ENCODE measurements at regions not wholly inside any gene's neighbourhood (a gene's known extent, or its start where the extent isn't known, plus 50 kb on each side); places are given as distances from the start of the nearest gene placed in this dataset.
"Not testable (repeated sequence)": the region's sequence is repeated elsewhere in the genome, so short reads cannot be mapped to it uniquely, and the experiment has no call there.

- DNase-seq (ENCODE audit: low read depth); H3K9me3 ChIP-seq (ENCODE audit: control insufficient read depth, low read length): not testable (repeated sequence)
Measured at GRCh38 chr1:213601705-213602104, 386.1 kb upstream of the PROX1 start.

GRCh38 chr1:213602796-213603486 is 384.8 kb upstream of the PROX1 start:
- no peaks in the 10 kb centered on the region for H3K36me3 ChIP-seq (ENCODE audit: control insufficient read depth, insufficient read depth, low read length, severe bottlenecking)
- no peaks in the 10 kb centered on the region for H3K4me1 ChIP-seq (ENCODE audit: control insufficient read depth, insufficient read depth, low read length)
- no peak overlapping the region for H3K4me3 ChIP-seq (ENCODE audit: low read length)
- no peak overlapping the region for H3K9ac ChIP-seq (ENCODE audit: low read length)
- peaks cover 12% of the 10 kb centered on the region for H3K27me3 ChIP-seq (replicated peaks; ENCODE audit: control insufficient read depth, insufficient read depth, low read length)
- no peaks in the 10 kb centered on the region for H3K9me3 ChIP-seq (ENCODE audit: control insufficient read depth, low read length)
- no peak for DNase-seq (ENCODE audit: low read depth)

More at GRCh38 chr1:213601705-213602104, 386.1 kb upstream of the PROX1 start:
- not testable (repeated sequence) for H3K4me1 ChIP-seq (ENCODE audit: control insufficient read depth, insufficient read depth, low read length); H3K36me3 ChIP-seq (ENCODE audit: control insufficient read depth, insufficient read depth, low read length, severe bottlenecking); H3K9ac ChIP-seq (ENCODE audit: low read length); H3K4me3 ChIP-seq (ENCODE audit: low read length)
- peaks cover 18% of the 10 kb centered on the region for H3K27me3 ChIP-seq (replicated peaks; ENCODE audit: control insufficient read depth, insufficient read depth, low read length)

DNA sequence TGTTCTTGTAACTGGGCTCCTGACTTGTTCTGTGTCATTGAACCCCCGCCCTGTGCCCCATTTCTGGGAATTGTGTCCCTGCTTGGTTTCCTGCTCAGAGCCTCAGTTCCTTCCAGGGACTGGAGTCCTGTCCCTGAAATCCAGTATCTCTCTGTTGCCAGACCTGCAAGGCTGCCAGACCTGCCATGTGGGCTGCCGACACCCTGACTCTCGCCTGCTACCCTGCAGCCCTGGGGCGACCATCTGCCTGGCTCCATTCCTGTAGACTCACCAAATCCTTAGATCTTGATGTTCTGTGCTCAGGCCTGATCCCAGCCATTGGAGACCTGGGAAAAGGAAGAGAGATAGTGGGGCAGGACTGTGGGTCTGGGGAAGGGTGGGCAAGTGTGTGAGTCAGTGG is 383.3 kb upstream of the PROX1 start:
- no peaks in the 10 kb centered on the region for H3K36me3 ChIP-seq (ENCODE audit: control insufficient read depth, insufficient read depth, low read length, severe bottlenecking)
- H3K27me3 ChIP-seq (replicated peaks; ENCODE audit: control insufficient read depth, insufficient read depth, low read length) = peaks cover 14% of the 10 kb centered on the region
- DNase-seq (ENCODE audit: low read depth) = no peak
- no peaks in the 10 kb centered on the region for H3K4me1 ChIP-seq (ENCODE audit: control insufficient read depth, insufficient read depth, low read length)
- H3K4me3 ChIP-seq (ENCODE audit: low read length) = no peak overlapping the region
- H3K9ac ChIP-seq (ENCODE audit: low read length) = no peak overlapping the region
- H3K9me3 ChIP-seq (ENCODE audit: control insufficient read depth, low read length) = no peaks in the 10 kb centered on the region

DNA sequence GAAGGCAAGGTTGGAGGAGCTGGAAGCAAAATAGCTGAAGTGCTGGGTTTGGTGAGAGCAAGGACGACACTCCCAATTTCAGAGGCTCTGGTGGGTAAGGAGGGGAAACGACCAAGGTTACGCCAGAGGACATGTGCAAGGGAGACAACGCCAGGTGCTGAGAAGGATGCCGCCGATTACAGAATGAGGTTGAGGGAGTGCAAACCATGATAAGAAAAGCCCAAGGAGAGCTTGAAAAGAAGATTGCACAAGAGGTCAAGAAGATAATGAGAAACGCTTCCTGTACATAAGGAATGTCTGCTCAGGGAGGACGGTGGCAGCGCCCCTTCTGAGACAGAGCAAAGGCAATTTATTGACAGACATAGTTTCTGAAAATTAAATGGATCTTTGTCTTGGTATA is 382.0 kb upstream of the PROX1 start:
- Histone ChIP-seq H3K27me3 (replicated peaks; ENCODE audit: control insufficient read depth, insufficient read depth, low read length) (peaks cover 14% of the 10 kb centered on the region), H3K4me1 (ENCODE audit: control insufficient read depth, insufficient read depth, low read length) (no peaks in the 10 kb centered on the region), H3K4me3 (ENCODE audit: low read length) (no peak overlapping the region), H3K9ac (ENCODE audit: low read length) (no peak overlapping the region), H3K9me3 (ENCODE audit: control insufficient read depth, low read length) (no peaks in the 10 kb centered on the region), H3K36me3 (ENCODE audit: control insufficient read depth, insufficient read depth, low read length, severe bottlenecking) (no peaks in the 10 kb centered on the region)
- no peak for DNase-seq (ENCODE audit: low read depth)

- Histone ChIP-seq H3K4me1 (ENCODE audit: control insufficient read depth, insufficient read depth, low read length) (no peaks in the 10 kb centered on the region), H3K9ac (ENCODE audit: low read length) (no peak overlapping the region), H3K27me3 (replicated peaks; ENCODE audit: control insufficient read depth, insufficient read depth, low read length) (peaks cover 17% of the 10 kb centered on the region), H3K36me3 (ENCODE audit: control insufficient read depth, insufficient read depth, low read length, severe bottlenecking) (no peaks in the 10 kb centered on the region), H3K9me3 (ENCODE audit: control insufficient read depth, low read length) (no peaks in the 10 kb centered on the region), H3K4me3 (ENCODE audit: low read length) (no peak overlapping the region)
- DNase-seq (ENCODE audit: low read depth) = no peak
Measured at GRCh38 chr1:213606252-213606820, 381.4 kb upstream of the PROX1 start.

- Histone ChIP-seq H3K4me3 (ENCODE audit: low read length) (no peak overlapping the region), H3K9me3 (ENCODE audit: control insufficient read depth, low read length) (no peaks in the 10 kb centered on the region), H3K36me3 (ENCODE audit: control insufficient read depth, insufficient read depth, low read length, severe bottlenecking) (no peaks in the 10 kb centered on the region), H3K4me1 (ENCODE audit: control insufficient read depth, insufficient read depth, low read length) (no peaks in the 10 kb centered on the region), H3K27me3 (replicated peaks; ENCODE audit: control insufficient read depth, insufficient read depth, low read length) (peaks cover 56% of the 10 kb centered on the region), H3K9ac (ENCODE audit: low read length) (no peak overlapping the region)
- no peak for DNase-seq (ENCODE audit: low read depth)
Measured at GRCh38 chr1:213613549-213613948, 374.2 kb upstream of the PROX1 start.

DNA sequence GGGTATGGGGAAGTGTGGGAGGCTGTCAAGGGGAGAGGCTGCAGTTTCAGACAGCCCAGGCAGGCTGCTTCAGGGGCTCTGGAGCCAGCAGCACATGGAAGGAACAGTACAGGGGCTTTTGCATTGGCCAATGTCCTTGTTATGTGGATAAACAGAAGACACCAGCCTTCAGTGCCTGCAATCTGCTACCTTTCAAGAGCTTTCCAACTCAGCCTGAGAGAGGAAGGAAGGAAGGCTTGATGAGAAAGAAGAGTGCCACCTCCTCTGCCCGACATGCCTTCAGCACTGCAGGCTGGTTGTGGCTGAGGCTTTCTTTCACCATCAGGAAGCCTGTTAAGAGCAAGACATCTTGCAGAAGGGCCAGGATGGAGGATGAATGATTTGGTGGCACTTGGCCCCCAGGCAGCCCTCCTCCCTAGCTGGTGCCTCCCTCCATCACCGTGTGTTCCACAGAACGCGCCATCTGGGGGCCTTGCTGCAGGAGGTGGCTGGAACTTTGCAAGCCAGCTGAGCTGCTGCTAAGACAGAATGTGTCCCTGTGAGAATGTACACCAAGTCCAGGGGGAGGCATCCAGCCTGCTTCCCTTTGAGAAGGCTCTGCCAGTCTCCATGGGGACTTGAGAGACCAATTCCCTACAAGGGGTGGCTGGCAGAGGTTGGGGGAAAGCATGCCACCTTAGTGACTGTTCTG is 372.4 kb upstream of the PROX1 start:
- DNase-seq (ENCODE audit: low read depth) = no peak
- Histone ChIP-seq H3K27me3 (replicated peaks; ENCODE audit: control insufficient read depth, insufficient read depth, low read length) (peaks cover 65% of the 10 kb centered on the region), H3K36me3 (ENCODE audit: control insufficient read depth, insufficient read depth, low read length, severe bottlenecking) (no peaks in the 10 kb centered on the region), H3K9me3 (ENCODE audit: control insufficient read depth, low read length) (no peaks in the 10 kb centered on the region), H3K4me3 (ENCODE audit: low read length) (no peak overlapping the region), H3K9ac (ENCODE audit: low read length) (no peak overlapping the region), H3K4me1 (ENCODE audit: control insufficient read depth, insufficient read depth, low read length) (no peaks in the 10 kb centered on the region)

GRCh38 chr1:213617133-213617532 is 370.6 kb upstream of the PROX1 start:
- Histone ChIP-seq H3K9ac (ENCODE audit: low read length) (no peak overlapping the region), H3K9me3 (ENCODE audit: control insufficient read depth, low read length) (no peaks in the 10 kb centered on the region), H3K4me3 (ENCODE audit: low read length) (no peak overlapping the region), H3K36me3 (ENCODE audit: control insufficient read depth, insufficient read depth, low read length, severe bottlenecking) (no peaks in the 10 kb centered on the region), H3K4me1 (ENCODE audit: control insufficient read depth, insufficient read depth, low read length) (no peaks in the 10 kb centered on the region), H3K27me3 (replicated peaks; ENCODE audit: control insufficient read depth, insufficient read depth, low read length) (peaks cover 64% of the 10 kb centered on the region)
- no peak for DNase-seq (ENCODE audit: low read depth)

GRCh38 chr1:213618094-213618493 is 369.7 kb upstream of the PROX1 start:
- Histone ChIP-seq H3K4me1 (ENCODE audit: control insufficient read depth, insufficient read depth, low read length) (no peaks in the 10 kb centered on the region), H3K36me3 (ENCODE audit: control insufficient read depth, insufficient read depth, low read length, severe bottlenecking) (no peaks in the 10 kb centered on the region), H3K4me3 (ENCODE audit: low read length) (no peak overlapping the region), H3K9ac (ENCODE audit: low read length) (no peak overlapping the region), H3K27me3 (replicated peaks; ENCODE audit: control insufficient read depth, insufficient read depth, low read length) (peaks cover 55% of the 10 kb centered on the region), H3K9me3 (ENCODE audit: control insufficient read depth, low read length) (no peaks in the 10 kb centered on the region)
- no peak for DNase-seq (ENCODE audit: low read depth)

DNA sequence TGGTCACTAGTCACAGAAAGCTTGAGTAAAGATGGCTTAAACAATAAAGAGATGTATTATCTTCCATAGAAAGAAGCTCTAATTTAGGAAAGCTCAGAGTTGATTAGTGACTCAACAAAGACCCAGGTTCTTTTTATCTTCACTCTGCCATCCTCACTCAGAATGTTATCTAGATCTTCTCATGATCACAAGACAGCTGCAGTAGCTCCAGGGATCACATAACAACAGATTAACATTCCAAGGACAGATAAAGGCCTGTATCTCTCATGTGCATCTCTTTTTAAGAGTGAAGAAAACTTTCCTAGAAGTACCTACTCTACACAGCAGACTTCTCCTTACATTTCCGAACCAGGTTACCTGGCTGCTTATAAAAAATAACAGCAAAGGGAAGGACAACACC is 368.7 kb upstream of the PROX1 start:
- H3K4me3 ChIP-seq (ENCODE audit: low read length) = no peak overlapping the region
- no peaks in the 10 kb centered on the region for H3K9me3 ChIP-seq (ENCODE audit: control insufficient read depth, low read length)
- H3K36me3 ChIP-seq (ENCODE audit: control insufficient read depth, insufficient read depth, low read length, severe bottlenecking) = no peaks in the 10 kb centered on the region
- no peaks in the 10 kb centered on the region for H3K4me1 ChIP-seq (ENCODE audit: control insufficient read depth, insufficient read depth, low read length)
- H3K9ac ChIP-seq (ENCODE audit: low read length) = no peak overlapping the region
- peaks cover 48% of the 10 kb centered on the region for H3K27me3 ChIP-seq (replicated peaks; ENCODE audit: control insufficient read depth, insufficient read depth, low read length)
- no peak for DNase-seq (ENCODE audit: low read depth)

- Histone ChIP-seq H3K4me1 (ENCODE audit: control insufficient read depth, insufficient read depth, low read length) (no peaks in the 10 kb centered on the region), H3K9ac (ENCODE audit: low read length) (no peak overlapping the region), H3K27me3 (replicated peaks; ENCODE audit: control insufficient read depth, insufficient read depth, low read length) (peaks cover 36% of the 10 kb centered on the region), H3K36me3 (ENCODE audit: control insufficient read depth, insufficient read depth, low read length, severe bottlenecking) (no peaks in the 10 kb centered on the region), H3K4me3 (ENCODE audit: low read length) (no peak overlapping the region), H3K9me3 (ENCODE audit: control insufficient read depth, low read length) (no peaks in the 10 kb centered on the region)
- no peak for DNase-seq (ENCODE audit: low read depth)
Measured at GRCh38 chr1:213621077-213621476, 366.7 kb upstream of the PROX1 start.

Data from adipocyte (in vitro differentiated cells).